CD8-positive, alpha-beta memory T cell (primary cell): ENCODE measurements at regions not wholly inside any gene's neighbourhood (a gene's known extent, or its start where the extent isn't known, plus 50 kb on each side); places are given as distances from the start of the nearest gene placed in this dataset.

Experiments
- CTCF ChIA-PET: fragments of 350-600 bp; sonication (Branson Sonifier 250); formaldehyde crosslinking; loops from one replicate; lab custom pipeline; 2021; ENCODE audit warnings: antibody characterized with exemption; lab: Charles Lee
- POLR2A ChIA-PET: fragments of 350-600 bp; sonication (Branson Sonifier 250); formaldehyde crosslinking; loops from one replicate; lab custom pipeline; 2021; ENCODE audit warnings: antibody characterized with exemption; lab: Charles Lee
- DNase-seq, 5 donors: peaks; one replicate each; pipeline versions ENCODE4 v3.0.0 to v3.0.0-alpha.2; 2020 to 2022; ENCODE audit warnings: mixed read lengths in 1 of 5
- H3K27ac ChIP-seq: one replicate; pipeline ENCODE4 v1.7.0; 2013; ENCODE audit warnings: low read depth, mild to moderate bottlenecking, low read length, moderate library complexity
- H3K27me3 ChIP-seq: 2 replicates; pipeline ENCODE4 v1.7.0; 2013; ENCODE audit warnings: low read length, mild to moderate bottlenecking; ENCODE audit not compliant: insufficient read depth, poor library complexity, severe bottlenecking
- H3K36me3 ChIP-seq: 2 replicates; pipeline ENCODE4 v1.7.0; 2013; ENCODE audit warnings: mild to moderate bottlenecking, low read length, moderate library complexity; ENCODE audit not compliant: insufficient read depth
- H3K4me1 ChIP-seq: 2 replicates; pipeline ENCODE4 v1.7.0; 2013; ENCODE audit warnings: mild to moderate bottlenecking, low read length, moderate library complexity; ENCODE audit not compliant: insufficient read depth
- H3K4me3 ChIP-seq: 2 replicates; pipeline ENCODE4 v1.7.0; 2013; ENCODE audit warnings: mild to moderate bottlenecking, low read length
- H3K9me3 ChIP-seq: 2 replicates; pipeline ENCODE4 v1.7.0; 2013; ENCODE audit warnings: mild to moderate bottlenecking, low read length
- H3K27ac Mint-ChIP-seq, 8 donors: one replicate each; pipeline ENCODE4 v1.8.0; 2020 to 2021; ENCODE audit warnings: mixed read lengths in 8 of 8, mild to moderate bottlenecking in 6 of 8, inconsistent platforms in 3 of 8, moderate library complexity in 3 of 8
- H3K27me3 Mint-ChIP-seq, 2 donors: one replicate each; pipeline ENCODE4 v1.8.0; 2020 to 2021; ENCODE audit warnings: mixed read lengths in 2 of 2, mild to moderate bottlenecking in 1 of 2, moderate library complexity in 1 of 2
- H3K36me3 Mint-ChIP-seq, 3 donors: one replicate each; pipeline ENCODE4 v1.8.0; 2020 to 2021; ENCODE audit warnings: mixed read lengths in 3 of 3, inconsistent platforms in 1 of 3, mild to moderate bottlenecking in 1 of 3
- H3K4me1 Mint-ChIP-seq, 3 donors: one replicate each; pipeline ENCODE4 v1.8.0; 2020 to 2021; ENCODE audit warnings: mixed read lengths in 3 of 3, inconsistent platforms in 1 of 3, mild to moderate bottlenecking in 1 of 3
- H3K4me3 Mint-ChIP-seq, 7 donors: one replicate each; pipeline ENCODE4 v1.8.0; 2020 to 2021; ENCODE audit warnings: mixed read lengths in 7 of 7, mild to moderate bottlenecking in 6 of 7, moderate library complexity in 4 of 7, inconsistent platforms in 2 of 7
- H3K9me3 Mint-ChIP-seq, 5 donors: one replicate each; pipeline ENCODE4 v1.8.0; 2020 to 2022; ENCODE audit warnings: mixed read lengths in 5 of 5, mild to moderate bottlenecking in 3 of 5, moderate library complexity in 2 of 5, inconsistent platforms in 1 of 5

GRCh38 chr10:33886299-33886698 is 551.8 kb upstream of the NRP1 start:
- Mint-ChIP-seq H3K4me1 (no peaks in the 10 kb centered on the region), H3K9me3 (peaks cover 0 to 5% (median 0%) of the 10 kb centered on the region in 5 donors), H3K27ac (no peak overlapping the region), H3K27me3 (peaks cover 0 to 7% of the 10 kb centered on the region in 2 donors), H3K36me3 (no peaks in the 10 kb centered on the region), H3K4me3 (no peak overlapping the region)
- no peak overlapping the region for H3K4me3 ChIP-seq
- H3K27ac ChIP-seq: no peak overlapping the region
- ChIA-PET CTCF (no interaction called here), POLR2A (no interaction called here)
- H3K27me3 ChIP-seq: no peaks in the 10 kb centered on the region
- H3K9me3 ChIP-seq: no peaks in the 10 kb centered on the region
- DNase-seq: no peak
- no peaks in the 10 kb centered on the region for H3K36me3 ChIP-seq
- no peaks in the 10 kb centered on the region for H3K4me1 ChIP-seq

DNA sequence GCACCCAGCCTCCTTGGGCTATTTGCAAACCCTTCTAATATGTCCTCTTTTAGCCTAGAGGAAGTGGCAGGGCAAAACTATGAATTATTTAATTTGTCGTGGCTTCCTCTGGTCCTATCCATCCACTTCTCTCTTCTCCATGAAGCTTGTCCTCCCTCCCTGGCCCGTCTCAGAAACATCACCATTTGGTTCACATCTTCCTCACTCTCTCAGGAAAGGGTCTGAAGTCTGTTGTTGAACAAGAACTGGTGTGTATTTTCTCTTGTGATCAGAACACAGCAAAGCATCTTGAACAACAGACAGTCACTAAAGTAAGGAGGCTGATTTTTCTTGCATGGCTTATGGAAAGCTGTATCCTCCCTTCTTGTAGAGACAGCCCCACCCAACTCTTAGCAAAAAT is 550.1 kb upstream of the NRP1 start:
- CTCF ChIA-PET: no interaction called here
- Mint-ChIP-seq H3K4me3 (no peak overlapping the region), H3K27me3 (peaks cover 6 to 8% of the 10 kb centered on the region in 2 donors), H3K9me3 (peaks cover 0 to 5% (median 0%) of the 10 kb centered on the region in 5 donors), H3K36me3 (no peaks in the 10 kb centered on the region), H3K4me1 (no peaks in the 10 kb centered on the region), H3K27ac (no peak overlapping the region)
- no peaks in the 10 kb centered on the region for H3K36me3 ChIP-seq
- no peaks in the 10 kb centered on the region for H3K9me3 ChIP-seq
- H3K4me3 ChIP-seq: no peak overlapping the region
- no peaks in the 10 kb centered on the region for H3K4me1 ChIP-seq
- DNase-seq: no peak
- POLR2A ChIA-PET: no interaction called here
- no peak overlapping the region for H3K27ac ChIP-seq
- no peaks in the 10 kb centered on the region for H3K27me3 ChIP-seq

GRCh38 chr10:33883881-33884280 is 549.4 kb upstream of the NRP1 start:
- H3K9me3 Mint-ChIP-seq: peaks cover 0 to 6% (median 0%) of the 10 kb centered on the region in 5 donors

DNA sequence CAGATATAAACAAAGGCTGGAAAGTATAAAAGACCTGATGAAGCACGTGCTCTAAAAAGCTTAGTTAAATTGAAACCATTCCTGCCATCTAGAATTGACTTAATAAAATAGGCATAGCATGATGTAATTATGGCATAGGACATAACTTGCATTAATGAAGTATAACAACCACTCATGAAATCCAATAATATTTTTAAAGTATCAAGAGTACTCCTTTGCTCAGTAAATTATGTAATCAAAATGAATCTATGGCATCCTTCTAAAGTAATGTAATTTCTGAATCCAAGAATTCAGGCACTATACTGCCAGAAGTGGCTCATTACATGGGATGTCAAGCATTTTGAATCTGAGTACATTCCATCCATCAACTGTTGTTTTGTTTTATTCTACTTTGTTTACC is 548.5 kb upstream of the NRP1 start:
- ChIA-PET CTCF (no interaction called here), POLR2A (no interaction called here)
- H3K4me3 ChIP-seq: no peak overlapping the region
- no peaks in the 10 kb centered on the region for H3K4me1 ChIP-seq
- DNase-seq: no peak
- H3K27me3 Mint-ChIP-seq: peaks cover 2 to 8% of the 10 kb centered on the region in 2 donors
- H3K9me3 Mint-ChIP-seq: peaks cover 0 to 6% (median 0%) of the 10 kb centered on the region in 5 donors
- no peaks in the 10 kb centered on the region for H3K36me3 Mint-ChIP-seq
- H3K27ac Mint-ChIP-seq: no peak overlapping the region
- H3K27me3 ChIP-seq: no peaks in the 10 kb centered on the region
- H3K9me3 ChIP-seq: no peaks in the 10 kb centered on the region
- no peak overlapping the region for H3K4me3 Mint-ChIP-seq
- no peaks in the 10 kb centered on the region for H3K36me3 ChIP-seq
- H3K4me1 Mint-ChIP-seq: no peaks in the 10 kb centered on the region
- H3K27ac ChIP-seq: no peak overlapping the region

More at GRCh38 chr10:33883881-33884280, 549.4 kb upstream of the NRP1 start:
- no peak for DNase-seq
- Mint-ChIP-seq H3K4me1 (no peaks in the 10 kb centered on the region), H3K36me3 (no peaks in the 10 kb centered on the region), H3K27ac (no peak overlapping the region), H3K27me3 (peaks cover 2 to 8% of the 10 kb centered on the region in 2 donors), H3K4me3 (no peak overlapping the region)
- Histone ChIP-seq H3K27me3 (no peaks in the 10 kb centered on the region), H3K27ac (no peak overlapping the region), H3K4me1 (no peaks in the 10 kb centered on the region), H3K4me3 (no peak overlapping the region), H3K36me3 (no peaks in the 10 kb centered on the region), H3K9me3 (no peaks in the 10 kb centered on the region)
- ChIA-PET CTCF (no interaction called here), POLR2A (no interaction called here)

DNA sequence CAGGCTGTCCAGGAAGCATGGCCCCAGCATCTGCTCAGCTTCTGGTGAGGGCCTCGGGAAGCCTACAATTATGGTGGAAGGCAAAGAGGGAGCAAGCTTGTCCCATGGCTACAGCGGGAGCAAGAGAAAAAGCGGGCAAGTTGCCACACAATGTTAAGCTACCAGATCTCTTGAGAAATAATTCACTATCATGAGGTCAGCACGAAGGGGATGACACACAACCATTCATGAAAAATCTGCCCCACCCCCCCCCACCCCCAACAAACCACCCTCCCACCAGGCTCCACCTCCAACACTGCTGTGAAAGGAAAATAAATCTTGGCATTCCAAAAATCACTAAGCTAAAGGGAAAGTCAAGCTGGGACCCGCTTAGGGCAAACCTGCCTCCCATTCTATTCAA is 545.8 kb upstream of the NRP1 start:
- Mint-ChIP-seq H3K27ac (no peak overlapping the region), H3K36me3 (no peaks in the 10 kb centered on the region), H3K27me3 (peaks cover 2 to 8% of the 10 kb centered on the region in 2 donors), H3K4me3 (no peak overlapping the region), H3K9me3 (peaks cover 0 to 6% (median 0%) of the 10 kb centered on the region in 5 donors), H3K4me1 (no peaks in the 10 kb centered on the region)
- Histone ChIP-seq H3K27me3 (no peaks in the 10 kb centered on the region), H3K36me3 (no peaks in the 10 kb centered on the region), H3K9me3 (no peaks in the 10 kb centered on the region), H3K4me1 (no peaks in the 10 kb centered on the region), H3K4me3 (no peak overlapping the region), H3K27ac (no peak overlapping the region)
- CTCF ChIA-PET: no interaction called here
- POLR2A ChIA-PET: no interaction called here
- DNase-seq: no peak

- ChIA-PET CTCF (no interaction called here), POLR2A (no interaction called here)
- Histone ChIP-seq H3K27me3 (no peaks in the 10 kb centered on the region), H3K36me3 (no peaks in the 10 kb centered on the region), H3K4me3 (no peak overlapping the region), H3K4me1 (no peaks in the 10 kb centered on the region), H3K27ac (no peak overlapping the region), H3K9me3 (no peaks in the 10 kb centered on the region)
- H3K4me3 Mint-ChIP-seq: no peak overlapping the region
- H3K27me3 Mint-ChIP-seq: peaks cover 2 to 8% of the 10 kb centered on the region in 2 donors
- no peaks in the 10 kb centered on the region for H3K36me3 Mint-ChIP-seq
- peaks cover 0 to 6% (median 0%) of the 10 kb centered on the region in 5 donors for H3K9me3 Mint-ChIP-seq
- no peak overlapping the region for H3K27ac Mint-ChIP-seq
- no peaks in the 10 kb centered on the region for H3K4me1 Mint-ChIP-seq
- no peak for DNase-seq
Observed at GRCh38 chr10:33878238-33878786, 543.8 kb upstream of the NRP1 start.

DNA sequence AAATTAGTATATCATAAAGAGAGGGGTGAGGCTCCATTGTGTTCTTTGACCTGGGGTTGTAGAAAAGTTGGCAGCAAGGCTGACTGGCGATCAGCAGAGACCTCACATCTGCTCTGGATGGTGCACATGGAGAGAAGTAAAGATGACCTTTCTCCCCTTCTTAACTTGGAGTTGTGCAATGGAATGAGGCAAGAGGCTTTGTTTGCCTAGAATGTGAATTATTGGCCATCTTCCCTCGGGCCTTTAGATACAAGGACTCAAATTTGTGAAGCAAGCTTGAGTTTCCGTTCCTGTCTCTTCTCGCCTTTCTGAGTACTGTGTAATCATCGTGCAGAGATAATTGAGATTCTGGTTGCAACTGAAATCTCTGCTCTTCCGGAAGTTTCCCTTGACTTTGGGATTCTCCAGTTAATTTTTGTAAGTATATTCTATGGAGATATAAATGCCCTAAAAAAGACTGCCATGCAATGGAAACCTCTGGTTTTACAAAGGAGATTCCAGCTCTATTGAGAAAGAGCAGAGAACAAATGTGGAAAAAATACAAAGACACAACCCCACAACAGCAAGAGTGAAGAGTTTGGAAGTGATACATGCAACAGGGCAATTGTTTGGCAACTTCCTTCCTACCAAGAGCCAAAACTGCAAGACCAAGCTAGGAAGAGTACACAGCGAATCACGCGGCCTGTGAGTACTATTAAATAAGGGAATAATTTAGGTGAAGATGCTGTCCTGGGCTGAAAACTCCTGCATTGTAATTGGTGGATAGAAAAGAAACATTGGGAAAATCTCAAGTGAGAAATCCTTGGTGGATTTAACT is 542.3 kb upstream of the NRP1 start:
- H3K4me3 ChIP-seq: no peak overlapping the region
- H3K36me3 ChIP-seq: no peaks in the 10 kb centered on the region
- H3K27ac ChIP-seq: no peak overlapping the region
- Mint-ChIP-seq H3K4me3 (no peak overlapping the region), H3K36me3 (no peaks in the 10 kb centered on the region), H3K27ac (no peak overlapping the region), H3K27me3 (peaks cover 2 to 8% of the 10 kb centered on the region in 2 donors), H3K4me1 (no peaks in the 10 kb centered on the region), H3K9me3 (peaks cover 0 to 6% (median 0%) of the 10 kb centered on the region in 5 donors)
- H3K4me1 ChIP-seq: no peaks in the 10 kb centered on the region
- no peak for DNase-seq
- ChIA-PET POLR2A (no interaction called here), CTCF (no interaction called here)
- H3K9me3 ChIP-seq: no peaks in the 10 kb centered on the region
- H3K27me3 ChIP-seq: no peaks in the 10 kb centered on the region

DNA sequence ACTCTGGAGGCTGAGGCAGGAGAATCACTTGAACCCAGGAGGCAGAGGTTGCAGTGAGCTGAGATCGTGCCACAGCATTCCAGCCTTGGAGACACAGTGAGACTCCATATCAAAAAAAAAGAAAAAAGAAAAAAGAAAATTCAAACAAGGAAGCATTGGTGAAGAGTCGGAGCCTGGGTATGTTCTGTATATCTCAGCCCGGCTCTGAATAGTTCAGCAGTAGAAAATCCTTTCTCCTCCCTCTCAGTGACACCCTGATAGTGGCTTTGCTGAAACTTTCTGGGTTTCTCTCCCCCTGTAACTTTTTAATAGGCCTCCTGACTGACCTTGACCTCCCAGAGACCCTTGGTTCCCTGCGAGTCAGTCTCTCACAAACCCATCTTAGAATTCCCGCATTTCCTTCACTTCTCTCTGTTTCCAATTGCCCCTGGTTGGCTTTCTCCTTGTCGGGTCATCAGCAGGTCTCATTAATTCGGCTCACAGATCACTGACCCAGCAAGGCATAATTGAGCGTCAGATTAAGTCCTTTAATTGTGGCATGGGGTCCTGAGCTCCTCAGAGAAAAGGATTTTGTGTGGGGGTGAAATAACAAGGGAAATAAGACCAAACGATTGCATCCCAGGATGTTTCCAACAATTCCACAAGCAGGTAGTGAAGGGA is 541.6 kb upstream of the NRP1 start:
- Histone ChIP-seq H3K4me3 (no peak overlapping the region), H3K27me3 (no peaks in the 10 kb centered on the region), H3K9me3 (no peaks in the 10 kb centered on the region), H3K36me3 (no peaks in the 10 kb centered on the region), H3K27ac (no peak overlapping the region), H3K4me1 (no peaks in the 10 kb centered on the region)
- Mint-ChIP-seq H3K27ac (no peak overlapping the region), H3K27me3 (peaks cover 5 to 6% of the 10 kb centered on the region in 2 donors), H3K9me3 (peaks cover 0 to 6% (median 0%) of the 10 kb centered on the region in 5 donors), H3K36me3 (no peaks in the 10 kb centered on the region), H3K4me1 (no peaks in the 10 kb centered on the region), H3K4me3 (no peak overlapping the region)
- no peak for DNase-seq
- POLR2A ChIA-PET: no interaction called here
- CTCF ChIA-PET: no interaction called here
